ENCODE measurements at regions not wholly inside any gene's neighbourhood (a gene's known extent, or its start where the extent isn't known, plus 50 kb on each side); places are given as distances from the start of the nearest gene placed in this dataset.
"Not testable (repeated sequence)": the region's sequence is repeated elsewhere in the genome, so short reads cannot be mapped to it uniquely, and the experiment has no call there.

GRCh38 chr18:4720518-4720917 lies 265.4 kb upstream of the DLGAP1 start:
- 0 to 40% (median 6%) methylated on average over 1 to 2 of the region's 2 CpGs; no CpG with 5 or more reads in 1 of the 10 experiments for WGBS, 10 experiments
- ATAC-seq (replicated peaks in 6 of 8), result peak in 5 of 8 experiments; percentile 75 to 98 (median 84)
- no peak overlapping the region for H3K27ac ChIP-seq
- peaks cover 9 to 12% of the 10 kb centered on the region in 2 donors for H3K4me1 ChIP-seq (replicated peaks in 1 of 2)
- no peak overlapping the region for H3K4me3 ChIP-seq
- in situ Hi-C loops (cut with MboI; ENCODE audit: low pct_unique_long_range_greater_than_20kb in 2 of 9, low sequenced_read_pairs in 9 of 9, unreplicated experiment in 9 of 9), result no loop called here

GRCh38 chr18:4705894-4706293 lies 250.8 kb upstream of the DLGAP1 start:
- peak in 5 of 8 experiments; percentile 56 to 98 (median 74) for ATAC-seq (replicated peaks in 6 of 8)
- Histone ChIP-seq H3K27ac (no peak overlapping the region), H3K4me1 (replicated peaks in 1 of 2) (peaks cover 0 to 15% of the 10 kb centered on the region in 2 donors), H3K4me3 (no peak overlapping the region)
- WGBS, 10 experiments, result 0 to 100% (median 37%) methylated on average over 1 of the region's 1 CpG; no CpG with 5 or more reads in 4 of the 10 experiments
- in situ Hi-C loops (cut with MboI; ENCODE audit: low pct_unique_long_range_greater_than_20kb in 2 of 9, low sequenced_read_pairs in 9 of 9, unreplicated experiment in 9 of 9), result no loop called here

- 6 to 100% (median 81%) methylated on average over 1 to 3 of the region's 3 CpGs; no CpG with 5 or more reads in 3 of the 10 experiments for WGBS, 10 experiments
- ATAC-seq (replicated peaks in 6 of 8), result no peak
- Histone ChIP-seq H3K27ac (no peak overlapping the region), H3K4me3 (no peak overlapping the region), H3K4me1 (replicated peaks in 1 of 2) (peaks cover 0 to 15% of the 10 kb centered on the region in 2 donors)
- in situ Hi-C loops (cut with MboI; ENCODE audit: low pct_unique_long_range_greater_than_20kb in 2 of 9, low sequenced_read_pairs in 9 of 9, unreplicated experiment in 9 of 9), result no loop called here
Observed at GRCh38 chr18:4704781-4705180, 249.7 kb upstream of the DLGAP1 start.

- H3K4me1 ChIP-seq (replicated peaks in 1 of 2), result no peaks in the 10 kb centered on the region
- ATAC-seq (replicated peaks in 6 of 8), result no peak
Observed at GRCh38 chr18:4691836-4692235, 236.7 kb upstream of the DLGAP1 start.

GRCh38 chr18:4678685-4679084 lies 223.6 kb upstream of the DLGAP1 start:
- in situ Hi-C loops (cut with MboI; ENCODE audit: low pct_unique_long_range_greater_than_20kb in 2 of 9, low sequenced_read_pairs in 9 of 9, unreplicated experiment in 9 of 9); H3K27ac ChIP-seq; H3K4me3 ChIP-seq; H3K4me1 ChIP-seq (replicated peaks in 1 of 2); ATAC-seq (replicated peaks in 6 of 8): not testable (repeated sequence)
- WGBS, 10 experiments, result 13 to 100% (median 89%) methylated on average over 1 to 4 of the region's 5 CpGs; no CpG with 5 or more reads in 5 of the 10 experiments

More at GRCh38 chr18:4691836-4692235, 236.7 kb upstream of the DLGAP1 start:
- 0 to 100% (median 67%) methylated on average over 2 to 5 of the region's 17 CpGs; no CpG with 5 or more reads in 3 of the 10 experiments for WGBS, 10 experiments
- in situ Hi-C loops (cut with MboI; ENCODE audit: low pct_unique_long_range_greater_than_20kb in 2 of 9, low sequenced_read_pairs in 9 of 9, unreplicated experiment in 9 of 9), result no loop called here
- no peak overlapping the region for H3K27ac ChIP-seq
- no peak overlapping the region for H3K4me3 ChIP-seq

- no peak overlapping the region for H3K27ac ChIP-seq
- in situ Hi-C loops (cut with MboI; ENCODE audit: low pct_unique_long_range_greater_than_20kb in 2 of 9, low sequenced_read_pairs in 9 of 9, unreplicated experiment in 9 of 9), result no loop called here
- WGBS, 10 experiments, result 0 to 94% (median 64%) methylated on average over 1 to 3 of the region's 3 CpGs; no CpG with 5 or more reads in 2 of the 10 experiments
- H3K4me3 ChIP-seq, result no peak overlapping the region
- ATAC-seq (replicated peaks in 6 of 8), result no peak
- H3K4me1 ChIP-seq (replicated peaks in 1 of 2), result no peaks in the 10 kb centered on the region
Observed at GRCh38 chr18:4677006-4677405, 221.9 kb upstream of the DLGAP1 start.

- in situ Hi-C loops (cut with MboI; ENCODE audit: low pct_unique_long_range_greater_than_20kb in 2 of 9, low sequenced_read_pairs in 9 of 9, unreplicated experiment in 9 of 9), result no loop called here
- no peak for ATAC-seq (replicated peaks in 6 of 8)
- no peak overlapping the region for H3K27ac ChIP-seq
- no peaks in the 10 kb centered on the region for H3K4me1 ChIP-seq (replicated peaks in 1 of 2)
- no peak overlapping the region for H3K4me3 ChIP-seq
- 7 to 71% (median 55%) methylated on average over 2 to 6 of the region's 6 CpGs; no CpG with 5 or more reads in 1 of the 10 experiments for WGBS, 10 experiments
Observed at GRCh38 chr18:4672162-4672561, 217.1 kb upstream of the DLGAP1 start.

GRCh38 chr18:4658804-4659203 lies 203.7 kb upstream of the DLGAP1 start:
- in situ Hi-C loops (cut with MboI; ENCODE audit: low pct_unique_long_range_greater_than_20kb in 2 of 9, low sequenced_read_pairs in 9 of 9, unreplicated experiment in 9 of 9), result no loop called here
- ATAC-seq (replicated peaks in 6 of 8), result no peak
- Histone ChIP-seq H3K4me1 (replicated peaks in 1 of 2) (no peaks in the 10 kb centered on the region), H3K4me3 (no peak overlapping the region), H3K27ac (no peak overlapping the region)

- in situ Hi-C loops (cut with MboI; ENCODE audit: low pct_unique_long_range_greater_than_20kb in 2 of 9, low sequenced_read_pairs in 9 of 9, unreplicated experiment in 9 of 9), result no loop called here
- no peak overlapping the region for H3K4me3 ChIP-seq
- ATAC-seq (replicated peaks in 6 of 8), result no peak
- no peak overlapping the region for H3K27ac ChIP-seq
- WGBS, 10 experiments, result 0 to 100% (median 94%) methylated on average over 1 to 2 of the region's 2 CpGs; no CpG with 5 or more reads in 3 of the 10 experiments
- H3K4me1 ChIP-seq (replicated peaks in 1 of 2), result no peaks in the 10 kb centered on the region
Observed at GRCh38 chr18:4653418-4653817, 198.3 kb upstream of the DLGAP1 start.

GRCh38 chr18:4641771-4642368 lies 186.8 kb upstream of the DLGAP1 start:
- no peak overlapping the region for H3K27ac ChIP-seq
- in situ Hi-C loops (cut with MboI; ENCODE audit: low pct_unique_long_range_greater_than_20kb in 2 of 9, low sequenced_read_pairs in 9 of 9, unreplicated experiment in 9 of 9), result no loop called here
- peaks cover 13 to 18% of the 10 kb centered on the region in 2 donors for H3K4me1 ChIP-seq (replicated peaks in 1 of 2)
- peak in 3 of 8 experiments; percentile 52 to 66 (median 60) for ATAC-seq (replicated peaks in 6 of 8)
- WGBS, 10 experiments, result 0 to 72% (median 60%) methylated on average over 1 to 4 of the region's 5 CpGs; no CpG with 5 or more reads in 1 of the 10 experiments
- no peak overlapping the region for H3K4me3 ChIP-seq

GRCh38 chr18:4640349-4641012 lies 185.4 kb upstream of the DLGAP1 start:
- no peak for ATAC-seq (replicated peaks in 6 of 8)
- in situ Hi-C loops (cut with MboI; ENCODE audit: low pct_unique_long_range_greater_than_20kb in 2 of 9, low sequenced_read_pairs in 9 of 9, unreplicated experiment in 9 of 9), result no loop called here
- 6 to 90% (median 77%) methylated on average over 1 to 3 of the region's 3 CpGs; no CpG with 5 or more reads in 1 of the 10 experiments for WGBS, 10 experiments
- Histone ChIP-seq H3K27ac (no peak overlapping the region), H3K4me1 (replicated peaks in 1 of 2) (peaks cover 13 to 18% of the 10 kb centered on the region in 2 donors), H3K4me3 (no peak overlapping the region)

GRCh38 chr18:4639628-4640310 lies 184.7 kb upstream of the DLGAP1 start:
- Histone ChIP-seq H3K4me1 (replicated peaks in 1 of 2) (peaks cover 13 to 18% of the 10 kb centered on the region in 2 donors), H3K4me3 (no peak overlapping the region), H3K27ac (no peak overlapping the region)
- WGBS, 10 experiments, result 0 to 87% (median 60%) methylated on average over 1 to 6 of the region's 6 CpGs
- ATAC-seq (replicated peaks in 6 of 8), result peak in 2 of 8 experiments; percentile 48 to 56
- in situ Hi-C loops (cut with MboI; ENCODE audit: low pct_unique_long_range_greater_than_20kb in 2 of 9, low sequenced_read_pairs in 9 of 9, unreplicated experiment in 9 of 9), result no loop called here

- in situ Hi-C loops (cut with MboI; ENCODE audit: low pct_unique_long_range_greater_than_20kb in 2 of 9, low sequenced_read_pairs in 9 of 9, unreplicated experiment in 9 of 9), result no loop called here
- Histone ChIP-seq H3K27ac (no peak overlapping the region), H3K4me1 (replicated peaks in 1 of 2) (peaks cover 13 to 18% of the 10 kb centered on the region in 2 donors), H3K4me3 (no peak overlapping the region)
- ATAC-seq (replicated peaks in 6 of 8), result no peak
- 27 to 100% (median 86%) methylated on average over 2 to 6 of the region's 6 CpGs for WGBS, 10 experiments
Observed at GRCh38 chr18:4638680-4639079, 183.6 kb upstream of the DLGAP1 start.

Data from motor neuron (in vitro differentiated cells).